Body of pancreas (tissue), 4 donors: ENCODE measurements at regions not wholly inside any gene's neighbourhood (a gene's known extent, or its start where the extent isn't known, plus 50 kb on each side); places are given as distances from the start of the nearest gene placed in this dataset.
"Not testable (repeated sequence)": the region's sequence is repeated elsewhere in the genome, so short reads cannot be mapped to it uniquely, and the experiment has no call there.

ENCODE experiments used
- ATAC-seq: fragments of 150-250 bp; one replicate; pipeline ENCODE4 v1.9.1; 2016
- DNase-seq, 4 donors: peaks; one replicate each; pipeline ENCODE4 v3.0.0-alpha.2; 2019
- H3K27ac ChIP-seq, 4 donors: fragments of 200-600 bp; sonication (generic); 1 replicate in 3 of 4; 2 replicates in 1 of 4; pipeline versions ENCODE4 v1.5.1 to v1.6.1; 2016 to 2019; ENCODE audit warnings: mild to moderate bottlenecking in 1 of 4, mixed read lengths in 1 of 4, moderate library complexity in 1 of 4
- H3K27me3 ChIP-seq, 2 donors: fragments of 200-600 bp; sonication (generic); one replicate each; pipeline ENCODE4 v1.6.0; 2016; ENCODE audit warnings: mild to moderate bottlenecking in 1 of 2
- H3K36me3 ChIP-seq, 2 donors: fragments of 200-600 bp; sonication (generic); replicated peaks in 1 of 2; 2 replicates each; pipeline ENCODE4 v1.5.1; 2016; ENCODE audit warnings: low read depth in 2 of 2; ENCODE audit not compliant: insufficient read depth in 1 of 2
- H3K4me1 ChIP-seq: fragments of 200-600 bp; sonication (generic); one replicate; pipeline ENCODE4 v1.6.0; 2016
- H3K4me3 ChIP-seq, 2 donors: fragments of 200-600 bp; sonication (generic); 1 replicate in 1 of 2; 2 replicates in 1 of 2; pipeline ENCODE4 v1.5.1; 2016 to 2019
- H3K9me3 ChIP-seq, 3 donors: fragments of 200-600 bp; sonication (generic); 1 replicate in 2 of 3; 2 replicates in 1 of 3; pipeline ENCODE4 v1.5.1; 2016
- POLR2A ChIP-seq, 3 donors: fragments of 450-650 bp; IDR thresholded peaks; one replicate each; pipeline ENCODE4 v1.6.1; 2016; ENCODE audit warnings: antibody characterized with exemption in 3 of 3, mild to moderate bottlenecking in 2 of 3
- WGBS, 2 donors: methylation state at CpG; one replicate each; pipeline ENCODE4 v1.1.5; 2017; 5-methylcytosine and 5-hydroxymethylcytosine counted together
- intact Hi-C: fragments of 100-400 bp; cut with DNase I; formaldehyde crosslinking; loops from one replicate; pipeline ENCODE4 v1.15.1; 2023
- TF ChIP-seq, protein P1 (sequence below), 7 experiments: fragments of 450-650 bp in 4 of 7; fragments of 200-600 bp in 3 of 7; sonication (generic) in 3 of 7; IDR thresholded peaks; one replicate each; pipeline ENCODE4 v1.5.1; 2016 to 2019; ENCODE audit warnings: antibody characterized with exemption in 7 of 7

DNA sequence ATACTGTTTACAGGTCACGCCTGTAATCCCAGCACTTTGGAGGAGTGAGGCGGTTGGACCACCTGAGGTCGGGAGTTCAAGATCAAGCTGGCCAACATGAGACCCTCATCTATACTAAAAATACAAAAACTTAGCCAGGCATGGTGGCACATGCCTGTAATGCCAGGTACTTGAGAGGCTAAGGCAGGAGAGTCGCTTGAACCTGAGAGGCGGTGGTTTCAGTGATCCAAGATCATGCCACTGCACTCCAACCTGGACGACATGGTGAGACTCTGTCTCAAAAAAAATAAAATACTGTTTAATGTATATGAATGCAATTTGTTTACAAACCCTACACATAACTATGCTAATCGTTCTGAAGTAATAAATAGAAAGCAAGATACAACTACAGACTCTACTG, 102.4 kb downstream of the ZNF486 start:
- no peak overlapping the region for H3K4me3 ChIP-seq
- TF ChIP-seq, protein P1, sequence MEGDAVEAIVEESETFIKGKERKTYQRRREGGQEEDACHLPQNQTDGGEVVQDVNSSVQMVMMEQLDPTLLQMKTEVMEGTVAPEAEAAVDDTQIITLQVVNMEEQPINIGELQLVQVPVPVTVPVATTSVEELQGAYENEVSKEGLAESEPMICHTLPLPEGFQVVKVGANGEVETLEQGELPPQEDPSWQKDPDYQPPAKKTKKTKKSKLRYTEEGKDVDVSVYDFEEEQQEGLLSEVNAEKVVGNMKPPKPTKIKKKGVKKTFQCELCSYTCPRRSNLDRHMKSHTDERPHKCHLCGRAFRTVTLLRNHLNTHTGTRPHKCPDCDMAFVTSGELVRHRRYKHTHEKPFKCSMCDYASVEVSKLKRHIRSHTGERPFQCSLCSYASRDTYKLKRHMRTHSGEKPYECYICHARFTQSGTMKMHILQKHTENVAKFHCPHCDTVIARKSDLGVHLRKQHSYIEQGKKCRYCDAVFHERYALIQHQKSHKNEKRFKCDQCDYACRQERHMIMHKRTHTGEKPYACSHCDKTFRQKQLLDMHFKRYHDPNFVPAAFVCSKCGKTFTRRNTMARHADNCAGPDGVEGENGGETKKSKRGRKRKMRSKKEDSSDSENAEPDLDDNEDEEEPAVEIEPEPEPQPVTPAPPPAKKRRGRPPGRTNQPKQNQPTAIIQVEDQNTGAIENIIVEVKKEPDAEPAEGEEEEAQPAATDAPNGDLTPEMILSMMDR (IDR thresholded peaks at IDR 0.05) = no peak
- TF ChIP-seq POLR2A (IDR thresholded peaks at IDR 0.05) = no peak
- H3K36me3 ChIP-seq = no peaks in the 10 kb centered on the region
- WGBS, 2 donors = 88 to 89% methylated on average over 7 of the region's 7 CpGs
- H3K9me3 ChIP-seq = no peaks in the 10 kb centered on the region
- no peak overlapping the region for H3K27ac ChIP-seq
- ATAC-seq (no peak), DNase-seq (no peak)
- no peaks in the 10 kb centered on the region for H3K4me1 ChIP-seq
- intact Hi-C loops = no loop called here
- no peaks in the 10 kb centered on the region for H3K27me3 ChIP-seq

DNA sequence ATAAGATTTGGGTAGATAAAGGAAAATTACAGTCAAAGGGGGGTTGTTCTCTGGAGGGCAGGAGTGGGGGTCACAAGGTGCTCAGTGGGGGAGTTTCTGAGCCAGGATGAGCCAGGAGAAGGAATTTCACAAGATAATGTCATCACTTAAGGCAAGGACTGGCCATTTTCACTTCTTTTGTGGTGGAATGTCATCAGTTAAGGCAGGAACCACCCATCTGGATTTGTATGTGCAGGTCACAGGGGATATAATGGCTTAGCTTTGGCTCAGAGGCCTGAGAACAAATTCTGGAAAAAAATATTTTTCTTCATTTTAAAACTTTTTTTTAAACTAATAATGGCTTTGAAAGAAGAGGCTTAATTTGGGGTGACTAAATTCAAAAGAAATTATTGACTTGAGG, 94.5 kb downstream of the ZNF486 start:
- ATAC-seq, H3K27ac ChIP-seq, H3K9me3 ChIP-seq, intact Hi-C loops, H3K4me3 ChIP-seq, H3K4me1 ChIP-seq, H3K36me3 ChIP-seq, DNase-seq, H3K27me3 ChIP-seq: not testable (repeated sequence)

DNA sequence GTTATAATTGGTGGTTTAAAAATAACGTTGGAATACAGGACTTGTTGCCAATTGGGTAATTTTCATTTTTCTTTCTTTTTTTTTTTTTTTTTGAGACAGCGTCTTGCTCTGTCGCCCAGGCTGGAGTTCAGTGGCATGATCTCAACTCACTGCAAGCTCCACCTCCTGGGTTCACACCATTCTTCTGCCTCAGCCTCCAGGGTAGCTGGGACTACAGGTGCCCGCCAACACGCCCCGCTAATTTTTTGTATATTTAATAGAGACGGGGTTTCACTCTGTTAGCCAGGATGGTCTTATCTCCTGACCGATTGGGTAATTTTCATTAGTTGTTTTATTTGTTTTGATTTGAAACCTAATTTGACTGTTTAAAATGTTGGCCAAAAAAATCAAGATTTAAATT, 93.7 kb downstream of the ZNF486 start:
- H3K27me3 ChIP-seq, H3K9me3 ChIP-seq, H3K27ac ChIP-seq, DNase-seq, H3K36me3 ChIP-seq, ATAC-seq, intact Hi-C loops, H3K4me1 ChIP-seq, H3K4me3 ChIP-seq: not testable (repeated sequence)
- 59% methylated on average over 8 of the region's 8 CpGs for WGBS, 2 donors

DNA sequence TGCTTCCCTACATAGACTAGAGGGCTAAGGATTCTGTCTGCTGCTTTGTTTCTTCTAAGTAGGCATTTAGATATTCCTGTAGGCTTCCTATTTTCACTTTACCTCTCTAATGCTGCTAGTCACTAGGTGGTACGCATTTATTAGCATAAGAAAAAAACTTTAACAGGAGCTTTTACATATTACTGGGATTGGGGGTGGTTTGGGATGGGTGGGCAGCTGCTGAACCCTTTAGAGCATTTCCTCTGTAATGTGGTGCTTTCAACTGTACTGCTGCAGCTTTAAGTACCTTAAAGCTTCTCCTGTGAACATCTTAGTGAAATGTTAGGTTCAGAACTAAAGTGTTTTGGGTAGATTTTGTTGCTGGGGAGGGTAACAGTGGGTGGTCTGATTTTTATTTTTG, 92.6 kb downstream of the ZNF486 start:
- intact Hi-C loops = loop anchor here (10.0 kb wide), 1 partner anchor 105 kb away; no protein-coding TSS in a partner anchor
- ATAC-seq = no peak
- Histone ChIP-seq H3K4me3 (no peak overlapping the region), H3K4me1 (no peaks in the 10 kb centered on the region), H3K36me3 (no peaks in the 10 kb centered on the region), H3K27ac (no peak overlapping the region), H3K27me3 (no peaks in the 10 kb centered on the region), H3K9me3 (no peaks in the 10 kb centered on the region)
- no peak for DNase-seq
- no peak for TF ChIP-seq POLR2A (IDR thresholded peaks at IDR 0.05)
- TF ChIP-seq, protein P1 (IDR thresholded peaks at IDR 0.05) = no peak
- 71 to 86% methylated on average over 1 of the region's 1 CpG for WGBS, 2 donors

DNA sequence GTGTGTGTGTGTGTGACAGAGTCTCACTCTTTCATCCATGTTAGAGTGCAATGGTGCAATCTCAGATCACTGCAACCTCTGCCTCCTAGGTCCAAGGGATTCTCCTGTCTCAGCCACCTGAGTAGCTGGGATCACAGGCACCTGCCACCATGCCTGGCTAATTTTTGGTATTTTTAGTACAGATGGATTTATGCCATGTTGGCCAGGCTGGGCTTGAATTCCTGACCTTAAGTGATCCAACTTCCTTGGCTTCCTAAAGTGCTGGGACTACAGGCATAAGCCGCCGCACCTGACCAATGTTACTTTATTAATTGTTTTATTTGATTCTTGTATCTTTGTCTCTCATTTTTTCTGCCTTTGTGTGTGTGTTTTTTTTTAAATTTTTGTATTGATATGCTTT, 89.6 kb downstream of the ZNF486 start:
- no peaks in the 10 kb centered on the region for H3K9me3 ChIP-seq
- WGBS, 2 donors = 94 to 100% methylated on average over 2 of the region's 2 CpGs
- no peaks in the 10 kb centered on the region for H3K27me3 ChIP-seq
- no peaks in the 10 kb centered on the region for H3K4me1 ChIP-seq
- no peaks in the 10 kb centered on the region for H3K36me3 ChIP-seq
- ATAC-seq = no peak
- intact Hi-C loops = loop anchor here (10.0 kb wide), 1 partner anchor 108 kb away; no protein-coding TSS in a partner anchor
- TF ChIP-seq, protein P1 (IDR thresholded peaks at IDR 0.05) = no peak
- TF ChIP-seq POLR2A (IDR thresholded peaks at IDR 0.05) = no peak
- H3K4me3 ChIP-seq = no peak overlapping the region
- DNase-seq = no peak
- no peak overlapping the region for H3K27ac ChIP-seq

DNA sequence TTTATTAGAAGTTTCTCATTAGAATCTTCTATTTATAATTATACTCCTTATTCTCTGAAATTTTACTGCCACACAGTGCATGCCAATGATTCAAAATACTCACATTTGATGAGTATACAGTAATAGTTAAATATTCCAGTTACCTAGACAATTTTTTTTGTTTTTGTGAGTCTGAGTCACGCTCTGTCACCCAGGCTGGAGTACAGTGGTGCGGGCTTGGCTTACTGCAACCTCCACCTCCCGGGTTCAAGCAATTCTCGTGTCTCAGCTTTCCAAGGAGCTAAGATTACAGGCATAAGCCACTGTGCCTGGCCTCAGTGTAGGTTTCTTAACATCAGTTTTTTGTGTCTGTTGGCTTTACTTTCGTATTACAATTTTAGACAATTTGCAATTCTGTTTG, 87.1 kb downstream of the ZNF486 start:
- intact Hi-C loops = loop anchor here (10.0 kb wide), 1 partner anchor 111 kb away; no protein-coding TSS in a partner anchor
- no peak for TF ChIP-seq POLR2A (IDR thresholded peaks at IDR 0.05)
- TF ChIP-seq, protein P1 (IDR thresholded peaks at IDR 0.05) = no peak
- Histone ChIP-seq H3K4me1 (peaks cover 7% of the 10 kb centered on the region), H3K27me3 (no peaks in the 10 kb centered on the region), H3K36me3 (no peaks in the 10 kb centered on the region), H3K4me3 (no peak overlapping the region), H3K9me3 (no peaks in the 10 kb centered on the region), H3K27ac (no peak overlapping the region)
- DNase-seq = no peak
- no peak for ATAC-seq
- WGBS, 2 donors = 86 to 96% methylated on average over 5 of the region's 5 CpGs
